GM21576 (cell line): ENCODE measurements at regions not wholly inside any gene's neighbourhood (a gene's known extent, or its start where the extent isn't known, plus 50 kb on each side); places are given as distances from the start of the nearest gene placed in this dataset.

Experiments used
- ATAC-seq: cut with Tn5 transposase; IDR thresholded peaks from one replicate; pipeline ENCODE4 v1.9.1; 2021; ENCODE audit warnings: mild to moderate bottlenecking, moderate library complexity; ENCODE audit not compliant: unreplicated experiment

- ATAC-seq, result no peak
Measured at GRCh38 chr12:43294916-43295315, 257.1 kb downstream of the ADAMTS20 start.

DNA sequence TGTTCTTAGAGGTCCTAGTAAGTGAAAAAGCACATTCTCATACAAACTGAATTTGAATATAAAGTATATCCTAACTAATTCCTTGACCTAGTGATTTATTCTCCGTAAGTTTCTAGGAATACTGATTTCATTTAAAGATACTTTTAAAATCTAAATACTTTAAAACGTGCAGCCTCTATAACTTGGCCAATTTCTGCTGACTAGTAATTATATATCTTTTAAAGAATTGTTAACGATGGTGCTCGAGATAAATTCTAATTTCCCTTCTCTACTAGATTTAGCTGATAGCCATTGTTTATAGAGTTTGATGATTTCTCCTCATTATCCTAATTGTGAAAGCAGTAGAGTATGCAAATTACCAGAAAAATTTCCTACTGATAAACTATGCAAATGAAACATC lies 257.9 kb downstream of the ADAMTS20 start:
- ATAC-seq, result no peak

DNA sequence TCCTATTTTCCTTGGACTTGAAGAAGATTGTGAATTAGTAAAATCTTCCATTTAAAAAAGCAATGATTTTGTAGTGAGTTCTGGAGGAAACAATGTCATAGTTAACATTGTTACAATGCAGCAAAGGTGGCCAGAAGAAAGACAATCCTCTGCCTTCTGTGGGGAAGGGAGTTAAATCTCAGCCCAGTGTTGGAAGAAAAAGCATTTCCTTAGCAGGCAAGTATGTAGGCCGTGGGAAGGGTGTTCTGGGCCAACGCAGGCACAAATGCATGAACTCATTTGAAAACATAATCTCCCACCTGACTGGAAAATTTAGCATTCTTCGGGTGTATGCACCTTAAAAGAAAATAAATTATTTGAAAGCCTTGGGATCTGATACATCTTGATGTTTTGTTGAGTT lies 258.6 kb downstream of the ADAMTS20 start:
- no peak for ATAC-seq

GRCh38 chr12:43292699-43293098 lies 259.3 kb downstream of the ADAMTS20 start:
- ATAC-seq, result no peak

GRCh38 chr12:43291516-43291915 lies 260.5 kb downstream of the ADAMTS20 start:
- no peak for ATAC-seq

DNA sequence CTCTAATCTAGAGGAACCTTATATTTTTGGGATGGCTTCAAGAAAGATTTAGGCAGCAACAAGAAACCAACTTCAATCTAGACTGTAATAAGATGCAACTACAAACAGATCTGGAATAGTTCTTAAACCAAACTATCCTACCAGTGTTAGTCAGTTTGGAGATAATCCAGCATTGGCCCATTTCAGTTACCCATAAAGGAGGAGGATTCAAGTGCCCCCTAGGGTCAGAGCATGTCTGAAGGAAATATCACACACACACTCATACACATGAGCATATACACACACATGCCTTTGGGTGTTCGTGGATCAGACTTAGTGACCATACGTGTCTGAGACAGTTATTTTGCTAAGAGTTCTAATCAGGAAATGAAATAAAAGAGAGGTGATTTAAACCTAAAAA lies 261.2 kb downstream of the ADAMTS20 start:
- ATAC-seq, result no peak

GRCh38 chr12:43289426-43289801 lies 262.6 kb downstream of the ADAMTS20 start:
- ATAC-seq, result no peak

DNA sequence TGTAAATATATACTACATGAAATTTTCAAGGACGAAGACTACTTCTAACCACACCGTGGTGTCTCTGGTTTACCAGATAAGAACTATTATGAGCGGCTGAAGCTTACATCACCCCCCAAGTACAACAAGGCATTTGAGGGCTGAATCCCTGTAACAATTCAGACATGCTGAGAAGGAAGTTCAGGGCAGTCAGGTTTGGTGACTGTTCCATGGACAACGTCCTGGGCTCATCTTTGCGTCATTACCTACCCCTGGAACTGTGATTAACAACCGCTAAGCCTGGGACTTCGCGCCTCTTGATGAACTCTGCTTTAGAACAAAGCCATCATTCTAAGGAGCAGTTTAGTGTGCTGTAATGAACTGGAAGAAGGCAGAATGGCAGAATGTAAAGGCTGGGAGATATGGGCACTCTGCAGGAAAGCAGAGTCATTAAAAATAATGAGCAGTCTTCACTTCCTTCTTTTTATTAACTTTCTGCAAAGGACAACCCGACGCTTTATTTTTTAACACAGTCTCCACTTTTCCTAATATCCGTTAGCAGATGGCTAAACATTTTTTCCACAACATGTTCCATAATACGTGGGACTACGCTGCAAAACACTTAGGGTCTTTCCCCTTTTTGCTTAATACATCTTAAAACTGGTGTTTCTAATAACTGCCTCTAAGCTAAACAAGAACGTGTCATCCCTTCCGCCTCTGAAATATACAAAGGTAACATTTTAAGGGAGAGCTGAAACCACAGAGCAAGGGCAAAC lies 263.2 kb downstream of the ADAMTS20 start:
- ATAC-seq, result no peak

- no peak for ATAC-seq
Measured at GRCh38 chr12:43287706-43288383, 264.2 kb downstream of the ADAMTS20 start.

- no peak for ATAC-seq
Measured at GRCh38 chr12:43286986-43287385, 265.0 kb downstream of the ADAMTS20 start.

GRCh38 chr12:43285159-43285598 lies 266.8 kb downstream of the ADAMTS20 start:
- ATAC-seq, result peak; percentile 87

DNA sequence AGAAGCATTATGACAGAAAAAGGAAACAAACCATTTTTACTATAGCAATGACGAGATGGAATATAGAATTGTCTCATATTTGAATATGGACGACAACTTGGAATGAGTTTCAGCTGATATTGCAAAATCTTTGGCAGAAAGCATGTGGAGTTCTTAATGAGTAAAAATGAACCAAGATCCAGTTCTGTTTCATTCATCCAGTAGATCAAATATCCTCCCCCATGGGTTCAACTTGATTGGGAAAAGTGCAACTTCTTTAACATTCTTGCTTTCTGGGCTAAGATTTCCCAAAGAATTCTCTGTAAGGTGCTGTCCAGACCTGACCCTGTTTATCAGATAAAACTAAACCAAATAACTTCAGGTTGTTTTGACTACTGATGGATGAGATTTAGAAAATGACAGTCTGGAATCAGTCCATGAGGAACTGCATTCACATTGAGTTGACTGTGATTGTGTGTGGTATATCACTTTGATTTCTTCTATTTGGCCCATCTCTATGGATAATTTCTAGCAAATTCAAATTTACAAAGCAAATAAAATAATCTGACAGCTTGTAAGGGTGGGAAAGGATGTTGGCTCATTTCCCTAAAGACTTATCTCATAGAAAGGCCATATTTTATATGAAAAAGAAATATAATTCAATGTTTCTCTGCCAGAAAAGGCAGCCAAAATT lies 267.4 kb downstream of the ADAMTS20 start:
- ATAC-seq, result no peak

DNA sequence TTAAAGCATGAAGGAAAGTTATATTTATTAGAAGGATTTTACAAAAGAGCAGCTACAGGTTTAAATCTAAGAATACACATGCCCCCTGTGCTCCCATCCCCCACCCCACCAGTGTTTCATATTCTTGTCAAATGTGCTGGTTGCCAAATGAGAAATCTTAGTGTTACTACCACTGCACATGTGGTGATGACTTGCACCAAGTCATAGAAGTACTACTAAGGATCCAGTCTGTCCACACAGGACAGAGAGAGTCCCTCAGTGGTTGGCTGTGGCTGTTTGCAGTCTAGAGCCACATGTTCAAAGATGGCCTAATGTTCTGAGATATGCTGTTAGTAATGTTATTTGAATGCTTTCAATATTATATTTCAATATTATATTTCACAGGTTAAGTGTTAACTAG lies 268.8 kb downstream of the ADAMTS20 start:
- no peak for ATAC-seq

DNA sequence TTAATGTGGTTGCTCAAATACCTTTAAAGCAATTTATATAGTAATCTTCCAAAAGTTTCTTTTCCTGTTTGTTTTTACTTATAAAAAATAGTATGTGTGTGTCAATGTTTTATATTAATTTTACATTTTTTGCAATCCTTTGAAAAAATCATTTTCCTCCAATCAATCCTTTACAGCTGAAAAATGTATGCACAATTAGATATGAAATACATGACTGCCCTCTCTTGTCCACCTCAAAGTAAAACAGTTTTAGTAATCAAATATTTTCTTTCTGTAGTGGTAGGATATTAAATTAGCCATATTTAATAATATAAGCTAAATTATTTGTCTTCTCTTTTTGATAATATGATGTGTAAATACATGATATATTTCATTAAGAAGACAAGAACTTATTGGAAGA lies 269.9 kb downstream of the ADAMTS20 start:
- ATAC-seq, result no peak

DNA sequence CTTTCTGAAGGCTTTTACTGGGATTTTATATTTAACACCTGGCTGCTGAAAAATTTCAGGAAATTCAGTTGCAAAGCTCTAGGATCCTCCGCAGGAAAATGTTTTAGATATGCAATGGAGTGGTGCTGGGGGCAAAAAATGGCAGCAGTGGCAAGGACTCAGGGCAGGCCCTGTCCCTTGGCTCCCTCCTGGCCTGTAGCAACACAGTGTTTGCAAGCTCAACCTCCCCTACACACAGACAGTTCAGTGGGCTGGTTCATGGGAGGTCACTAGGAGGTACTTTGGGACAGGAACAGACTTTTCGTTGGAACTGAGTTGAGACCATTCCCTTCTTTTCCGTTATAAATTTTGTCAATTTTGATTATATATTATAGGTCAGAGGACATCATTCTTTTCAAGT lies 270.4 kb downstream of the ADAMTS20 start:
- no peak for ATAC-seq

- no peak for ATAC-seq
Measured at GRCh38 chr12:43278541-43278832, 273.5 kb downstream of the ADAMTS20 start.

- ATAC-seq, result peak; percentile 95
Measured at GRCh38 chr12:43277651-43278540, 274.1 kb downstream of the ADAMTS20 start.

GRCh38 chr12:43273467-43273866 lies 278.5 kb downstream of the ADAMTS20 start:
- no peak for ATAC-seq

- ATAC-seq, result no peak
Measured at GRCh38 chr12:43271659-43272058, 280.3 kb downstream of the ADAMTS20 start.

DNA sequence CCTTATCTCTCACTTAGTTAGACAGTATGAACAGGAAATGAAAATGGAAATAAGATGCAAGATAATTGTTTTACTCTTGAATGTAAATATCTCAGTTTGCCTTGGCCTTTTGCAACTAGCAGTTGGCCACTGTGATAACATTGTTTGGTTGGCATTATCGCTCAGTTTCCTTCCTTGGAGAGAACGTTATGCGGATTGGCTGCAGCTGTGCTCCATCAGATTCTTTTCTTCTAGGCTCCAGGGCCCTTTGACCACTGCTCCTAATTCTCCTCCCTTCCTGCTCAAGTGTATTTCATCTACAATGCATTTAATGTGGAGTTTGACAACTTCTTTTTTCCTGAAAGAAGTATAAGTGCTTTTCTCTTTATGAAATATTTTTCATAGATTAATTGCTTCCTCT lies 284.2 kb downstream of the ADAMTS20 start:
- no peak for ATAC-seq

GRCh38 chr12:43261701-43262100 lies 290.3 kb downstream of the ADAMTS20 start:
- ATAC-seq, result no peak
